ENCODE measurements at regions not wholly inside any gene's neighbourhood (a gene's known extent, or its start where the extent isn't known, plus 50 kb on each side); places are given as distances from the start of the nearest gene placed in this dataset.

- no peak for TF ChIP-seq CTCF (tag by site-specific recombination; IDR thresholded peaks at IDR 0.05)
- no peak for TF ChIP-seq ZSCAN18 (tag by site-specific recombination; IDR thresholded peaks at IDR 0.05)
- no peak for TF ChIP-seq PATZ1 (tag by site-specific recombination; IDR thresholded peaks at IDR 0.05)
- TF ChIP-seq ELK4 (IDR thresholded peaks at IDR 0.05; ENCODE audit: borderline replicate concordance, low read depth, low read length): no peak
- TF ChIP-seq TSHZ1 (tag by site-specific recombination; IDR thresholded peaks at IDR 0.05; ENCODE audit: borderline replicate concordance): no peak
- TF ChIP-seq GFI1B (tag by site-specific recombination; IDR thresholded peaks at IDR 0.05): no peak
- no peak for TF ChIP-seq ZNF423 (tag by site-specific recombination; IDR thresholded peaks at IDR 0.05)
- TF ChIP-seq GLI4 (tag by site-specific recombination; IDR thresholded peaks at IDR 0.05): no peak
- no peak for TF ChIP-seq REST (tag by site-specific recombination; IDR thresholded peaks at IDR 0.05)
- TF ChIP-seq ZBTB10 (tag by site-specific recombination; IDR thresholded peaks at IDR 0.05): no peak
- no peak for TF ChIP-seq TCF7L2 (IDR thresholded peaks at IDR 0.05; ENCODE audit: borderline replicate concordance, low read depth, low read length)
Measured at GRCh38 chr2:83784947-83785346, 674.1 kb downstream of the SUCLG1 start.

Measured in HEK293 (cell line).